ENCODE measurements at regions not wholly inside any gene's neighbourhood (a gene's known extent, or its start where the extent isn't known, plus 50 kb on each side); places are given as distances from the start of the nearest gene placed in this dataset.

GRCh38 chr1:5129746-5130355 is 475.4 kb downstream of the AJAP1 start:
- TF ChIP-seq CTCF (IDR thresholded peaks at IDR 0.05; ENCODE audit: low read depth, low read length, poor library complexity, severe bottlenecking) = no peak
- TF ChIP-seq EZH2phosphoT487 (IDR thresholded peaks at IDR 0.05; ENCODE audit: borderline replicate concordance, low read length) = no peak

Data from DOHH2 (cell line).